HUES48 (cell line): ENCODE measurements at regions not wholly inside any gene's neighbourhood (a gene's known extent, or its start where the extent isn't known, plus 50 kb on each side); places are given as distances from the start of the nearest gene placed in this dataset.
"Not testable (repeated sequence)": the region's sequence is repeated elsewhere in the genome, so short reads cannot be mapped to it uniquely, and the experiment has no call there.

ENCODE experiments used
- H3K27ac ChIP-seq: one replicate; pipeline ENCODE4 v1.7.0; 2013; ENCODE audit warnings: low read depth, low read length, inconsistent platforms
- H3K27me3 ChIP-seq: 2 replicates; pipeline ENCODE4 v1.6.1; 2013; ENCODE audit warnings: mild to moderate bottlenecking, low read length; ENCODE audit not compliant: control insufficient read depth, insufficient read depth
- H3K36me3 ChIP-seq: 2 replicates; pipeline ENCODE4 v1.6.1; 2013; ENCODE audit warnings: low read length; ENCODE audit not compliant: control insufficient read depth, insufficient read depth
- H3K4me1 ChIP-seq: 2 replicates; pipeline ENCODE4 v1.6.1; 2013; ENCODE audit warnings: mild to moderate bottlenecking, low read length; ENCODE audit not compliant: control insufficient read depth, insufficient read depth
- H3K4me3 ChIP-seq: 2 replicates; pipeline ENCODE4 v1.5.1; 2013; ENCODE audit warnings: mild to moderate bottlenecking, low read depth, low read length
- H3K9ac ChIP-seq: 2 replicates; pipeline ENCODE4 v1.6.1; 2013; ENCODE audit warnings: mild to moderate bottlenecking, low read depth, low read length, moderate library complexity
- H3K9me3 ChIP-seq: 2 replicates; pipeline ENCODE4 v1.6.1; 2013; ENCODE audit warnings: low read length; ENCODE audit not compliant: control insufficient read depth, insufficient read depth

DNA sequence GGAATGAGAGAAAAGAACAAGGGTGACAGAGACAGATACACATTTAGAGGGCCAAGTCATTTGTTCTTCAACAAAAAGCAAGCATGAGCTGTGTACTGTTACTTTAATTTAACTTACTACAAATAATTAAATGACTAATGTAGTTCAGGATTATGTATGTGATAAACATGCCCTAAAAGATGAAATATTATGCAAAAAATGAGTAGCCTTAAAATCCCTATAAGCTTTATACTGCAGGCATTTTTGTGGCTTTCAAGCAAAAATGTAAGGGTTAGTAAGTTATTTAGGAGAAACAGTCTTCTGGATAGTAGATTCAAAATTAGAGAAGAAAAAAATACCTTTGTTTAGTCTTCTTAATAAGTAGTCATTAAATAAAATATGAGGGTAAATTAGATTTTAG lies 431.2 kb downstream of the CSNK1G3 start:
- H3K4me1 ChIP-seq, result no peaks in the 10 kb centered on the region

GRCh38 chr5:123940416-123940815 lies 428.4 kb downstream of the CSNK1G3 start:
- no peak overlapping the region for H3K4me3 ChIP-seq
- H3K9ac ChIP-seq, result no peak overlapping the region
- no peaks in the 10 kb centered on the region for H3K27me3 ChIP-seq
- H3K4me1 ChIP-seq, result no peaks in the 10 kb centered on the region
- no peaks in the 10 kb centered on the region for H3K36me3 ChIP-seq
- H3K27ac ChIP-seq, result no peak overlapping the region
- H3K9me3 ChIP-seq, result peaks cover 67% of the 10 kb centered on the region

More for the DNA sequence above, 431.2 kb downstream of the CSNK1G3 start:
- no peak overlapping the region for H3K4me3 ChIP-seq
- no peak overlapping the region for H3K27ac ChIP-seq
- peaks cover 47% of the 10 kb centered on the region for H3K9me3 ChIP-seq
- H3K36me3 ChIP-seq, result no peaks in the 10 kb centered on the region
- no peak overlapping the region for H3K9ac ChIP-seq
- no peaks in the 10 kb centered on the region for H3K27me3 ChIP-seq

DNA sequence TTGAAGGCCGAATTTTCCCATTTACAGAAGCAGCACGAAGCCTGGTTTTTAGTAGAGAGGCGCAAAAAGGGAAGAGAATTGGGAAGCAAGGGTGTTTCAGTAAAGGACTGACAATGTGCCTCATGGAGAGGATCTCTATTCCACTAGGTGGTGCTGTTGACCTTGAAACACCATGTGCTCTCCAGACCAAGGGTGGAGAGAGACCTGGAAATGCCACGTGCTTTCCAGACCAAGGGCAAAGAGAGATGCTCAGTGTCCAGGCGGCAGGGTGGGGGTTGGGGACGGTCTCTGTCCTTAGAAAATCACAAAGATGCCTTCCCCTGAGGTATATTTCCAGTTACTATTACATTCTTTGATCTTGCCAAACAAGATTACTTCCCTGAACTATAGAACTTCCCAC lies 425.3 kb downstream of the CSNK1G3 start:
- Histone ChIP-seq H3K9me3 (peaks cover 59% of the 10 kb centered on the region), H3K4me1 (no peaks in the 10 kb centered on the region), H3K27me3 (no peaks in the 10 kb centered on the region), H3K27ac (no peak overlapping the region), H3K36me3 (no peaks in the 10 kb centered on the region), H3K4me3 (no peak overlapping the region), H3K9ac (no peak overlapping the region)

DNA sequence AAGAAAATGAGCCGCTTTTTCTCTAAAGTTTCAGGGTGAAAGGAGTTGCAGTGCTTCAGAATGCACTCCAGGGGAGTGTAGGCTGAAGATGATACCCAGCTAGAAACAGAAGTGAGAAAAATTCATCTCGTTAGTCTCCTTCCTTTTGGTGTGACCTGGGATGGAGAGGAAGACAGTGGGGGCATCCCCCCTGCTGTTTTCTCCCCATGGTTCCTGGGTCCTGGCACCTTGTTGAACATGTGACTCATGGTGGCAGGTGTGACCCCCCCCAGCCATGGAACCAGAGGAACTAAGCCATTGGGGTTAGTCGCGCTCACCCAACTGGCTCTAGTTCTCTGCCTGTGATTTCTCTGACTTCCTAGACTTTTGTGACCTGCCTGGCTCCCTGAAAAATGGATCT lies 424.6 kb downstream of the CSNK1G3 start:
- H3K9ac ChIP-seq, result no peak overlapping the region
- no peak overlapping the region for H3K4me3 ChIP-seq
- peaks cover 54% of the 10 kb centered on the region for H3K9me3 ChIP-seq
- H3K4me1 ChIP-seq, result no peaks in the 10 kb centered on the region
- H3K27me3 ChIP-seq, result no peaks in the 10 kb centered on the region
- no peak overlapping the region for H3K27ac ChIP-seq
- H3K36me3 ChIP-seq, result no peaks in the 10 kb centered on the region

DNA sequence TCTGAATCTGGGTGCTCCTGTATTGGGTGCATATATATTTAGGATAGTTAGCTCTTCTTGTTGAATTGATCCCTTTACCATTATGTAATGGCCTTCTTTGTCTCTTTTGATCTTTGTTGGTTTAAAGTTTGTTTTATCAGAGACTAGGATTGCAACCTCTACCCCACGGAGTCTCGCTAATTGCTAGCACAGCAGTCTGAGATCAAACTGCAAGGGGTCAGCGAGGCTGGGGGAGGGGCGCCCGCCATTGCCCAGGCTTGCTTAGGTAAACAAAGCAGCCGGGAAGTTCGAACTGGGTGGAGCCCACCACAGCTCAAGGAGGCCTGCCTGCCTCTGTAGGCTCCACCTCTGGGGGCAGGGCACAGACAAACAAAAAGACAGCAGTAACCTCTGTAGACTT lies 421.8 kb downstream of the CSNK1G3 start:
- H3K27me3 ChIP-seq, H3K4me3 ChIP-seq, H3K4me1 ChIP-seq, H3K9ac ChIP-seq, H3K36me3 ChIP-seq, H3K27ac ChIP-seq: not testable (repeated sequence)
- peaks cover 29% of the 10 kb centered on the region for H3K9me3 ChIP-seq

DNA sequence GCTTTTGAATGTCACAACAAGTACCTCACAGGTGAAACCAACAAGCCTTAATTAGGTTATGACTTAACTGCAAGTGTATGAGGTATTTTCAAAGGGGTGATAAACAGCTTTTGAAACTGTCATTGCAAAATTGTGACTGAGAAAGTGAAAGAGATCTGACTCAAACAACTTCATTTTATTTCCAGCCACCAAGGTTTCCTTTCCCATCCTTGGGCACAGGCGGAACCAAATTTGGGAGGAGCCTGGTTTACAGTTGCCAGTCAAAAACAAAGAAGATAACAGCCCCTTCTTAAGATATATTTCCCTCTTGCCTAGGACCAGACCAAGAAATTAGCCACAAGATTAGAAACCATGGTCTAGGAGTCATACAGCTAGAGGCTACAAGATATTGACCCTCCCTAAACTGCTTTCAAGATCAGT lies 417.1 kb downstream of the CSNK1G3 start:
- Histone ChIP-seq H3K36me3 (no peaks in the 10 kb centered on the region), H3K9me3 (no peaks in the 10 kb centered on the region), H3K9ac (no peak overlapping the region), H3K27ac (no peak overlapping the region), H3K27me3 (no peaks in the 10 kb centered on the region), H3K4me1 (no peaks in the 10 kb centered on the region), H3K4me3 (no peak overlapping the region)

- Histone ChIP-seq H3K27ac (no peak overlapping the region), H3K9ac (no peak overlapping the region), H3K36me3 (no peaks in the 10 kb centered on the region), H3K4me1 (no peaks in the 10 kb centered on the region), H3K4me3 (no peak overlapping the region), H3K27me3 (no peaks in the 10 kb centered on the region), H3K9me3 (no peaks in the 10 kb centered on the region)
Measured at GRCh38 chr5:123928401-123928800, 416.4 kb downstream of the CSNK1G3 start.

DNA sequence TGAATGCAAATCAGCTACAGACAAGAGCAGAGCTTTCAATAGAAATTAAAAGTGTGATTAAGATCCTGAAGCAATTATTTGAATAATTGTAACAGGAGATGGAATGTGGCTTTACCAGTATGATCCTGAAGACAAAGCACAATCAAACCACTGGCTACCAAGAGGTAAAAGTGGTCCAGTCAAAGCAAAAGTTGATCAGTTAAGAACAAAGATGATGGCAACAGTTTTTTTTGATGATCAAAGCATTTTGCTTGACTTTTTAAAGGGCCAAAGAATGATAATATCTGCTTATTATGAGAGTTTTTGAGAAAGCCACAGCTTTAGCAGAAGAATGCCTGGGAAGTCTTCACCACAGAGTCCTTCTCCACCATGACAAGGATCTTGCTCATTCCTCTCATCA lies 409.2 kb downstream of the CSNK1G3 start:
- Histone ChIP-seq H3K9me3 (no peaks in the 10 kb centered on the region), H3K4me3 (no peak overlapping the region), H3K9ac (no peak overlapping the region), H3K27ac (no peak overlapping the region), H3K27me3 (no peaks in the 10 kb centered on the region), H3K4me1 (no peaks in the 10 kb centered on the region), H3K36me3 (no peaks in the 10 kb centered on the region)

DNA sequence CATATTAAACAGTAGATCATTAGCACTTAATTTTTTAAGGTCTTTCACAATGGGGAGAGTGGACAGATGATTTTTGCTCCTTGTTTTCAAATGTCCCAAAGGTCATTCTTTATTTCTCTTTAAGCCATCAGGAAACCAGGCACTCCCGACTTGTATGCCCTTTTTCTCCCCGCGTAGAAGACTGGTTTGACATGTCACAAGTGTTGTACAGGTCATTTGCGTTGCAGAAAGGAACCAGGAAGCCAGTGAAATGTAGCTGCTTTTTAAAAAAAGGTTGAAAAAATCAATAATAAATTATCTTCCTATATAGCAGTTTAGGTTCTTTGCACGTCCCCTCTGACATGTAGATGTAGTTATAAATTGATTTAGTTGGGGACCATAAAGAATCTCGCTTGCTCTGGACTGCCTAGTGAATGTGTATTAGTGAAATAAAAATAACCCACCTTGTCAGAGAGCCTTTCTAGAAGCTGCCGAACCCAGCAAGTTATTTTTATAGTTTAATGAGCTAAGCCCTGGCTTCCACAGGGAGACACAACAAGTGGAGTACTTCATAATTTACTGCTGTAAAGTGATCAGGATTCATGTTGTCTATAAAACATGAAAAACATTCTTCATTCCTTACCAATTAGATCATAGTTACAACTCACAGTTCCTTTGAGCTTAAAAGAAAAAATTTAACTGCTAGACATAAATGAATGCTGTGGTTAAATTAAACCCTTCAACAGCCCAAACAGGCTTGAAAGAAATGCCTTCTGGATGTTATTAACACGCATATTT lies 404.6 kb downstream of the CSNK1G3 start:
- no peaks in the 10 kb centered on the region for H3K4me1 ChIP-seq
- H3K27ac ChIP-seq, result no peak overlapping the region
- no peak overlapping the region for H3K9ac ChIP-seq
- no peaks in the 10 kb centered on the region for H3K36me3 ChIP-seq
- H3K9me3 ChIP-seq, result no peaks in the 10 kb centered on the region
- no peak overlapping the region for H3K4me3 ChIP-seq
- no peaks in the 10 kb centered on the region for H3K27me3 ChIP-seq

GRCh38 chr5:123914333-123914732 lies 402.4 kb downstream of the CSNK1G3 start:
- peaks cover 9% of the 10 kb centered on the region; the same call in 1 of the 2 replicates for H3K4me1 ChIP-seq
- no peaks in the 10 kb centered on the region for H3K9me3 ChIP-seq
- H3K9ac ChIP-seq, result no peak overlapping the region
- H3K27me3 ChIP-seq, result no peaks in the 10 kb centered on the region
- no peak overlapping the region for H3K4me3 ChIP-seq
- no peaks in the 10 kb centered on the region for H3K36me3 ChIP-seq
- H3K27ac ChIP-seq, result no peak overlapping the region

DNA sequence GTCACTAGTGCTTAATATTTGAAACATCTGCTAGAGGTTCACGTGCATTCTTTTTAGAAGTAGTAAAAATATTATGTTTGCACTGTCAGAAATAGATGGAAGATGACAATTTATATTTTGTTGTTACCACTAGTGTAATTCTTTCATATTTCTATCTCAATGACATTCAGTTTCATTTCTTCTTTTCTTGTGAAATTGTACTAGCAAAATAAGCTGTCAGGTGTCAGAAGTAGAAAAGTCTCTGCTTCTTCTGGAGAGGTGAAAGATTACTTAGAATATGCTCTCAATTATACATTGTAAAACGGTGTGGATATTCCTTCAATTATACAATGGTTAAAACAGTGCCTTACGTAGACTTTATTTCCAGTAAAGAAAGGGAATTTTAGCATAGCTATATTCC lies 395.4 kb downstream of the CSNK1G3 start:
- Histone ChIP-seq H3K4me3 (no peak overlapping the region), H3K36me3 (no peaks in the 10 kb centered on the region), H3K9ac (no peak overlapping the region), H3K9me3 (no peaks in the 10 kb centered on the region), H3K27ac (no peak overlapping the region), H3K4me1 (peaks cover 9% of the 10 kb centered on the region; the same call in 1 of the 2 replicates), H3K27me3 (no peaks in the 10 kb centered on the region)
